ENCODE measurements at regions not wholly inside any gene's neighbourhood (a gene's known extent, or its start where the extent isn't known, plus 50 kb on each side); places are given as distances from the start of the nearest gene placed in this dataset.

DNA sequence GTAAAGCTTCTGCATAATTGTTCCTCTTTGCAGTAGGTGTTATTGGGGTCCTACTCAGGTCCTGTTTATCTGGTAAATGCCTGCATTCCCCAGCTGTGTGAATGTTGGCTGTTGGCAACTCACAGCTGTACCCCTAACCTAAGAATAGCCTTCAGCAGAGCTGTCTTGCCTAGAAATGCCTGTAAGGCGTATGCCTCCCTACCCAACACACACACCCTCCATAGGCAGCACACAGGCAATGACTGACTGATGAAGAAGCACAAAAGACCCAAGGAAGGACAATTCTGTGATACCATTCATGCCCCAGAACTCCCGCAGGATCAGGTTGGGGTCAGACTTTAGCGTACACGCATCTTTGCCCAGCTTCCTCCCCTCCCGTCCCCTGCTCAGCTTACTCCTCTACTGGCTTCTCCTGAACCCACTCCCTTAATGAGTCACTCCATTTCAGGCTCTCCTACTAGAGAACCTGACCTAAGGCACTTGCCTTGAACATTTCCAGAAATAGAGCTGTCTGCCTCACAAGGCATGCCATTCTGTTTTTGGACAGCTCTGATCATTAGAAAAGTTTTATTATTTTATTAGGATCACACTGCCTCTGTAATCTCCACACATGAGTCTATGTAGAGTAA, 99.2 kb upstream of the PIK3CG start:
- peaks cover 4% of the 10 kb centered on the region for H3K36me3 ChIP-seq (replicated peaks; ENCODE audit: low read depth, low read length)
- no peak overlapping the region for H3K9ac ChIP-seq (ENCODE audit: low read length)
- H3K27ac ChIP-seq (ENCODE audit: low read length), result no peak overlapping the region; the same call in 1 of the 2 replicates
- no peaks in the 10 kb centered on the region for H4K20me1 ChIP-seq (ENCODE audit: insufficient read depth, low read length)
- no peaks in the 10 kb centered on the region for H3K27me3 ChIP-seq (ENCODE audit: low read depth, low read length)
- H3K4me1 ChIP-seq (ENCODE audit: low read length), result peaks cover 50% of the 10 kb centered on the region
- no peak for TF ChIP-seq EZH2phosphoT487 (IDR thresholded peaks at IDR 0.05; ENCODE audit: low read depth)
- TF ChIP-seq, protein P1, sequence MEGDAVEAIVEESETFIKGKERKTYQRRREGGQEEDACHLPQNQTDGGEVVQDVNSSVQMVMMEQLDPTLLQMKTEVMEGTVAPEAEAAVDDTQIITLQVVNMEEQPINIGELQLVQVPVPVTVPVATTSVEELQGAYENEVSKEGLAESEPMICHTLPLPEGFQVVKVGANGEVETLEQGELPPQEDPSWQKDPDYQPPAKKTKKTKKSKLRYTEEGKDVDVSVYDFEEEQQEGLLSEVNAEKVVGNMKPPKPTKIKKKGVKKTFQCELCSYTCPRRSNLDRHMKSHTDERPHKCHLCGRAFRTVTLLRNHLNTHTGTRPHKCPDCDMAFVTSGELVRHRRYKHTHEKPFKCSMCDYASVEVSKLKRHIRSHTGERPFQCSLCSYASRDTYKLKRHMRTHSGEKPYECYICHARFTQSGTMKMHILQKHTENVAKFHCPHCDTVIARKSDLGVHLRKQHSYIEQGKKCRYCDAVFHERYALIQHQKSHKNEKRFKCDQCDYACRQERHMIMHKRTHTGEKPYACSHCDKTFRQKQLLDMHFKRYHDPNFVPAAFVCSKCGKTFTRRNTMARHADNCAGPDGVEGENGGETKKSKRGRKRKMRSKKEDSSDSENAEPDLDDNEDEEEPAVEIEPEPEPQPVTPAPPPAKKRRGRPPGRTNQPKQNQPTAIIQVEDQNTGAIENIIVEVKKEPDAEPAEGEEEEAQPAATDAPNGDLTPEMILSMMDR (IDR thresholded peaks at IDR 0.05; ENCODE audit: low read depth, low read length), result no peak
- H3K4me3 ChIP-seq (ENCODE audit: low read length), result no peak overlapping the region
- H3K9me3 ChIP-seq (ENCODE audit: insufficient read depth, low read length), result no peaks in the 10 kb centered on the region
- no peak overlapping the region for H2AFZ ChIP-seq (ENCODE audit: low read depth, low read length)
- no peak overlapping the region for H3K4me2 ChIP-seq (ENCODE audit: low read length)
- no peaks in the 10 kb centered on the region for H3K79me2 ChIP-seq (ENCODE audit: low read length)

DNA sequence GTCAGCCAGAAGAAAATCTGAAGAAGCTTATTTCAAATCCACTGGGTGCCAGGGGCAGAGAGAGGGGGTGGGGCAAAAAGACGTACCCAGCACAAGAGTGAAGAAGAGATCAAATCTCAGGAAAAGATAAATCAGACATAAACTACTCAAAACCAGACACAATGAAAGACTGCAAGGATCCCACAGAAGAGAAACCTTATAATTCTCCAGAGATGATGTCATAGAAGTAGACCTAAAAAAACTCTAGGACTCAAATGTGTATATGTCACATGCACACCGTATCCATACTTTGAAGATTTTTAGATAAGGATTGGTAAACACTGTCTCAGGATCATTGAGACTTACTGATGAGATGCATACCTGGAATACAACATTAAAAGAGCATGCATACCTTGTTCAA, 98.5 kb upstream of the PIK3CG start:
- Histone ChIP-seq H3K79me2 (ENCODE audit: low read length) (no peaks in the 10 kb centered on the region), H3K27me3 (ENCODE audit: low read depth, low read length) (no peaks in the 10 kb centered on the region), H3K27ac (ENCODE audit: low read length) (peak overlapping the region; percentile 95; the same call in 1 of the 2 replicates), H4K20me1 (ENCODE audit: insufficient read depth, low read length) (no peaks in the 10 kb centered on the region), H3K4me1 (ENCODE audit: low read length) (peaks cover 50% of the 10 kb centered on the region), H2AFZ (ENCODE audit: low read depth, low read length) (no peak overlapping the region), H3K4me3 (ENCODE audit: low read length) (no peak overlapping the region), H3K36me3 (replicated peaks; ENCODE audit: low read depth, low read length) (peaks cover 4% of the 10 kb centered on the region), H3K9ac (ENCODE audit: low read length) (no peak overlapping the region), H3K9me3 (ENCODE audit: insufficient read depth, low read length) (no peaks in the 10 kb centered on the region), H3K4me2 (ENCODE audit: low read length) (no peak overlapping the region)
- no peak for TF ChIP-seq EZH2phosphoT487 (IDR thresholded peaks at IDR 0.05; ENCODE audit: low read depth)
- TF ChIP-seq, protein P1 (IDR thresholded peaks at IDR 0.05; ENCODE audit: low read depth, low read length), result no peak

DNA sequence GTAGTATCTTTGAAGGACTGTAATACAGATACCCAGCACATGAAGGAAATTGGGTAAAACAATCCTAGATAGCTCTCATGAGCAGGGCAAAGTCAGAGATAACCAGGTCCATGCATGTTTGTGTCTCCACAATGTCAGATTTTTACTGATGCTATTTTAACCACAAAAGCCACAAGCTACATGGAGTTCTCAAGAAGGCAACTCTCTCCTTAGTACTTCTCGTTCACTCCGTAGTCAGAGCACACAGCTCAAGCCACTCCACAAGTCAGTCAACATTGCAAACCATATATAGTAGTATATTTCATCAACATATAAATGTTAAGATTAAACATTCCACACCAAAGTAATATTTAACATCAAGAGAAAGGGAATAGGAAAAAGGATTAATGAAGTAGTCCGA, 98.0 kb upstream of the PIK3CG start:
- peak overlapping the region; percentile 51; the same call in 1 of the 2 replicates for H3K9ac ChIP-seq (ENCODE audit: low read length)
- no peak for TF ChIP-seq EZH2phosphoT487 (IDR thresholded peaks at IDR 0.05; ENCODE audit: low read depth)
- TF ChIP-seq, protein P1 (IDR thresholded peaks at IDR 0.05; ENCODE audit: low read depth, low read length), result no peak

DNA sequence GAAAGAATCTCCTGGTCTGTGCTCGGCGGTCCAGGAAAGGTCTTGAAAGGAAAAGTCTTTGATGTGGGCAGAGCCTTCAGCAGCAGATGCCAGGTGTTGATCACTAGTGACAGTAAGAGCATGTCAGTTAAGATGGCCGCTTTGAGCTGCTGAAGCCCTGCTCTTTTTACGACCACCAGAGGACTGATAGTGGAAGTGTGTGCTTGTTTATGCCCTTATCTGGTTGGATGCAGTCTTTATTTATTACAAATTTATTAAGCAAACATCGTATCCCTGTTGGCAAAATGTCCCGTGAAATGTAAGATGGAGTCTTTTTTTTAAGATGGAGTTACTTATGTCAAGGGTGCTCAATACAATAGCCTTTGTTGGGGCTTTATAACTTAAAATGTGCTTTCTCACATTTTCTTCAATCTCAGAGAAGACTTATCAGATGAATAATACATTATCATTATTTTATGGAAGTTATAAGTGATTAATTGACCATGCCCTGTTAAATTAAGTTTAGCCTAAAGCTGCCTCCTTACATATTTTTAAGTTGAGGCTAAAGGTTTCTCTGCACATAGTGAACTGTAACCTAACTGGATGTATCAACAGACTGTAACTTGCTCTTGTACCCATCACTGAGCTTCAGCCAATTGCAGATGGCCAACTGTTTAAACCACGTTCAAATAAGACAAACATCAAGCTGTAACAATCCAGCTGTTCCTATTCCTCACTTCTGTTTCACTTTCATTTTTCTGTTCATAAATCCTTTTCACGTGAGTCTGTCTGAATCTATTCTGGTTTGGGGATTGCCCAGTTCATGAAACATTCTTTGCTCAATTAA, 97.4 kb upstream of the PIK3CG start:
- Histone ChIP-seq H2AFZ (ENCODE audit: low read depth, low read length) (no peak overlapping the region), H4K20me1 (ENCODE audit: insufficient read depth, low read length) (no peaks in the 10 kb centered on the region), H3K4me1 (ENCODE audit: low read length) (peaks cover 53% of the 10 kb centered on the region)

More for the DNA sequence above, 98.0 kb upstream of the PIK3CG start:
- Histone ChIP-seq H3K4me3 (ENCODE audit: low read length) (no peak overlapping the region), H3K36me3 (replicated peaks; ENCODE audit: low read depth, low read length) (peaks cover 4% of the 10 kb centered on the region), H3K27me3 (ENCODE audit: low read depth, low read length) (no peaks in the 10 kb centered on the region), H3K4me2 (ENCODE audit: low read length) (0 out of 2 replicates have a peak overlapping the region, but pooled peaks have one; percentile 67), H3K4me1 (ENCODE audit: low read length) (peaks cover 50% of the 10 kb centered on the region), H3K9me3 (ENCODE audit: insufficient read depth, low read length) (no peaks in the 10 kb centered on the region), H2AFZ (ENCODE audit: low read depth, low read length) (no peak overlapping the region), H4K20me1 (ENCODE audit: insufficient read depth, low read length) (no peaks in the 10 kb centered on the region), H3K27ac (ENCODE audit: low read length) (peak overlapping the region; percentile 95), H3K79me2 (ENCODE audit: low read length) (no peaks in the 10 kb centered on the region)

More for the DNA sequence above, 97.4 kb upstream of the PIK3CG start:
- Histone ChIP-seq H3K9me3 (ENCODE audit: insufficient read depth, low read length) (no peaks in the 10 kb centered on the region), H3K9ac (ENCODE audit: low read length) (peak overlapping the region; percentile 71), H3K27ac (ENCODE audit: low read length) (peak overlapping the region; percentile 95), H3K36me3 (replicated peaks; ENCODE audit: low read depth, low read length) (peaks cover 4% of the 10 kb centered on the region), H3K79me2 (ENCODE audit: low read length) (no peaks in the 10 kb centered on the region), H3K4me3 (ENCODE audit: low read length) (peak overlapping the region; percentile 53), H3K4me2 (ENCODE audit: low read length) (peak overlapping the region; percentile 67), H3K27me3 (ENCODE audit: low read depth, low read length) (no peaks in the 10 kb centered on the region)
- TF ChIP-seq EZH2phosphoT487 (IDR thresholded peaks at IDR 0.05; ENCODE audit: low read depth), result no peak
- TF ChIP-seq, protein P1 (IDR thresholded peaks at IDR 0.05; ENCODE audit: low read depth, low read length), result no peak
